Vagina (tissue), 2 donors: ENCODE measurements at regions not wholly inside any gene's neighbourhood (a gene's known extent, or its start where the extent isn't known, plus 50 kb on each side); places are given as distances from the start of the nearest gene placed in this dataset.

Experiments
- DNase-seq, 2 donors: peaks; one replicate each; pipeline ENCODE4 v3.0.0-alpha.2; 2017; ENCODE audit errors: extremely low spot score in 2 of 2
- H3K27ac ChIP-seq: fragments of 200-600 bp; sonication (generic); one replicate; pipeline ENCODE4 v1.5.1; 2019
- H3K27me3 ChIP-seq: fragments of 200-600 bp; sonication (generic); one replicate; pipeline ENCODE4 v1.5.1; 2019
- H3K36me3 ChIP-seq, 2 donors: fragments of 200-600 bp; sonication (generic); one replicate each; pipeline ENCODE4 v1.5.1; 2017 to 2019
- H3K4me1 ChIP-seq: fragments of 200-600 bp; sonication (generic); one replicate; pipeline ENCODE4 v1.5.1; 2019
- H3K4me3 ChIP-seq, 2 donors: fragments of 200-600 bp; sonication (generic); 1 replicate in 1 of 2; 2 replicates in 1 of 2; pipeline ENCODE4 v1.5.1; 2016 to 2019
- H3K9me3 ChIP-seq: fragments of 200-600 bp; sonication (generic); one replicate; pipeline ENCODE4 v1.5.1; 2019
- POLR2A ChIP-seq, 2 donors: fragments of 450-650 bp; IDR thresholded peaks; one replicate each; pipeline ENCODE4 v1.6.1; 2017; ENCODE audit warnings: antibody characterized with exemption in 2 of 2, mild to moderate bottlenecking in 2 of 2, moderate library complexity in 2 of 2
- POLR2AphosphoS5 ChIP-seq, 2 donors: sonication (generic); formaldehyde crosslinking; IDR thresholded peaks; one replicate each; pipeline ENCODE4 v1.9.0; 2017; ENCODE audit warnings: antibody characterized with exemption in 2 of 2, mild to moderate bottlenecking in 2 of 2, low read depth in 1 of 2; ENCODE audit not compliant: insufficient read depth in 1 of 2
- intact Hi-C: fragments of 100-400 bp; cut with DNase I; formaldehyde crosslinking; loops from one replicate; pipeline ENCODE4 v1.15.1; 2023
- TF ChIP-seq, protein P1 (sequence below), 3 experiments: fragments of 450-650 bp in 2 of 3; fragments of 200-600 bp in 1 of 3; sonication (generic) in 1 of 3; IDR thresholded peaks; one replicate each; pipeline ENCODE4 v1.5.1; 2017 to 2019; ENCODE audit warnings: antibody characterized with exemption in 3 of 3, mild to moderate bottlenecking in 2 of 3, moderate library complexity in 2 of 3

DNA sequence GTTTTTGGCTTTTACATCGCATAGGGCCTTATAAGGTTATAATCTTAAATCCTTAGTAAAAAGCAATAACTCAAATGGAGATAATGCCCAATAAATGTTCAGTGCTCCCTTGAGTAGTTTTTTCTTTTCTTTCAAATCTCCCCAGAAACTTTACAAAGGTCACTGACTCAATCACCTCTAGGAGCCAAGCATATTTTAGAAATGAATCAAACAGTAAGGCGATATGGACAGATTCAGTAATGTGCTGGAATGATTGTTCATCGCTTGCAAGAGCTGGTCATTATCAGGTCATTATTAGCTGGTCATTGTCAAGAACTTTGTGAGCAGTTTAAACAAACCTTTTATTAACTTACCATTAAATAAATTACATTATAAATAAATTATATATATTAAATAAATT lies 130.4 kb upstream of the SLIT3 start:
- Histone ChIP-seq H3K27ac (no peak overlapping the region), H3K9me3 (no peaks in the 10 kb centered on the region), H3K27me3 (no peaks in the 10 kb centered on the region), H3K36me3 (no peaks in the 10 kb centered on the region), H3K4me1 (no peaks in the 10 kb centered on the region), H3K4me3 (no peak overlapping the region)
- TF ChIP-seq POLR2A (IDR thresholded peaks at IDR 0.05) (no peak), POLR2AphosphoS5 (IDR thresholded peaks at IDR 0.05; ENCODE audit: insufficient read depth in 1 of 2, low read depth in 1 of 2) (no peak)
- TF ChIP-seq, protein P1, sequence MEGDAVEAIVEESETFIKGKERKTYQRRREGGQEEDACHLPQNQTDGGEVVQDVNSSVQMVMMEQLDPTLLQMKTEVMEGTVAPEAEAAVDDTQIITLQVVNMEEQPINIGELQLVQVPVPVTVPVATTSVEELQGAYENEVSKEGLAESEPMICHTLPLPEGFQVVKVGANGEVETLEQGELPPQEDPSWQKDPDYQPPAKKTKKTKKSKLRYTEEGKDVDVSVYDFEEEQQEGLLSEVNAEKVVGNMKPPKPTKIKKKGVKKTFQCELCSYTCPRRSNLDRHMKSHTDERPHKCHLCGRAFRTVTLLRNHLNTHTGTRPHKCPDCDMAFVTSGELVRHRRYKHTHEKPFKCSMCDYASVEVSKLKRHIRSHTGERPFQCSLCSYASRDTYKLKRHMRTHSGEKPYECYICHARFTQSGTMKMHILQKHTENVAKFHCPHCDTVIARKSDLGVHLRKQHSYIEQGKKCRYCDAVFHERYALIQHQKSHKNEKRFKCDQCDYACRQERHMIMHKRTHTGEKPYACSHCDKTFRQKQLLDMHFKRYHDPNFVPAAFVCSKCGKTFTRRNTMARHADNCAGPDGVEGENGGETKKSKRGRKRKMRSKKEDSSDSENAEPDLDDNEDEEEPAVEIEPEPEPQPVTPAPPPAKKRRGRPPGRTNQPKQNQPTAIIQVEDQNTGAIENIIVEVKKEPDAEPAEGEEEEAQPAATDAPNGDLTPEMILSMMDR (IDR thresholded peaks at IDR 0.05) = no peak
- no peak for DNase-seq
- intact Hi-C loops = loop anchor here (2.0 kb wide), 1 partner anchor 21 kb away; no protein-coding TSS in a partner anchor

DNA sequence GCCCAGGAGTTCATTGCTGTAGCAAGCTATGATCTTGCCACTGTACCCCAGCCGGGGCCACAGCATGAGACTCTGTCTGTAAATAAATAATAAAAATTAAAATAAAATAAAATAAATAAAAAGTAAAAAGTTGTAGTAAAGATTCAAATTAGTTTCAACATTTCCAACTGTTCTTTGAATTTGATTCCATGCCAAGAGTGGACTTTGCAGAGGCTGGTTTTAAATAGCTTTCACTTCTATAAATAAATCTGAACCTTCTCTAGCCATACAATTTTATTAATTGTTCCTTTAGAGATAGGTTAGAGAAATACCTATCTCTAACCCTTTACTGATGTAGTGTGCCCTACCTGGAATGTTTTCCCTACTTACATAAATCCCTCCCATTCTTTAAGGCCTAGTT lies 129.7 kb upstream of the SLIT3 start:
- TF ChIP-seq, protein P1 (IDR thresholded peaks at IDR 0.05) = no peak
- TF ChIP-seq POLR2AphosphoS5 (IDR thresholded peaks at IDR 0.05; ENCODE audit: insufficient read depth in 1 of 2, low read depth in 1 of 2) (no peak), POLR2A (IDR thresholded peaks at IDR 0.05) (no peak)
- H3K9me3 ChIP-seq = no peaks in the 10 kb centered on the region
- no peak for DNase-seq
- H3K36me3 ChIP-seq = no peaks in the 10 kb centered on the region
- no peaks in the 10 kb centered on the region for H3K27me3 ChIP-seq
- no peak overlapping the region for H3K27ac ChIP-seq
- no peak overlapping the region for H3K4me3 ChIP-seq
- H3K4me1 ChIP-seq = no peaks in the 10 kb centered on the region
- intact Hi-C loops = loop anchor here (2.0 kb wide), 1 partner anchor 20 kb away; no protein-coding TSS in a partner anchor

DNA sequence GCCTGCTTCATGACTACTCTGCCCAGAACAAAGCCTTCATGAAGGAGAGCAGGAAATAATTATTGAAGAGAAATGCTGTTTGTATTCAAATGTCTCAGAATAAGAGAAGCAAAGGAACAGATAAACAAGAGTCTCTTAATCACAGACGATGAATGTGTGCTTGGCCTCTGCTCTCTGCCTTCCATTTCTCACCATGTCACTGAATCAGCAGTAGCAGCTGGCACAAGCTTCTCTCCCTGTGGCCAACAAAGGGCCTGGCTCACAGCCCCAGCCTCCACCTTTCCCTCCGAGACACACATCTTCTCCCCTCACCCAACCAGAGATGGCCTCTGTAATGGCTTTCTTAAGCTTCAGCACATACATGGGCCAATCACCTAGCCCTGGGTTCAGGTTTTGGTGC lies 128.1 kb upstream of the SLIT3 start:
- DNase-seq = no peak
- H3K27ac ChIP-seq = no peak overlapping the region
- TF ChIP-seq POLR2AphosphoS5 (IDR thresholded peaks at IDR 0.05; ENCODE audit: insufficient read depth in 1 of 2, low read depth in 1 of 2) = no peak
- TF ChIP-seq POLR2A (IDR thresholded peaks at IDR 0.05) = no peak
- TF ChIP-seq, protein P1 (IDR thresholded peaks at IDR 0.05) = no peak
- no peaks in the 10 kb centered on the region for H3K9me3 ChIP-seq
- intact Hi-C loops = no loop called here
- H3K36me3 ChIP-seq = no peaks in the 10 kb centered on the region
- H3K27me3 ChIP-seq = no peaks in the 10 kb centered on the region
- H3K4me3 ChIP-seq = no peak overlapping the region
- peaks cover 12% of the 10 kb centered on the region for H3K4me1 ChIP-seq

DNA sequence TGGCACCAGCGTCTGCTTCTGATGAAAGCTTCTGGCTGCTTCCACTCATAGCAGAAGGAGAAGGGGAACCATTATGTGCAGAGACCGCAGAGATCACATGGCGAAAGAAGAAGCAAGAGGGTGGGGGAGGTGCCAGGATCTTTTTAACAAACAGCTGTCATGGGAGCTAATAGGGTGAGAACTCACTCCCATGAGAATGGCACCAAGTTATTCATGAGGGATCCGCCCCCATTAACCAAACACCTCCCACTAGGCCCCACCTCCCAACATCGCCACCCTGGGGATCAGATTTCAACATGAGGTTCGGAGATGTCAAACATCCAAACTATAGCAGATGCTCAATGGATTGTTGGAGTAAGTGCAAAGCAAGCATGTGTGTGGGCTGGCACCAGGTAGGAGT lies 125.8 kb upstream of the SLIT3 start:
- H3K27ac ChIP-seq = no peak overlapping the region
- no peaks in the 10 kb centered on the region for H3K9me3 ChIP-seq
- intact Hi-C loops = no loop called here
- H3K4me1 ChIP-seq = peaks cover 12% of the 10 kb centered on the region
- H3K36me3 ChIP-seq = no peaks in the 10 kb centered on the region
- DNase-seq = no peak
- H3K4me3 ChIP-seq = no peak overlapping the region
- no peaks in the 10 kb centered on the region for H3K27me3 ChIP-seq
- TF ChIP-seq POLR2A (IDR thresholded peaks at IDR 0.05) (no peak), POLR2AphosphoS5 (IDR thresholded peaks at IDR 0.05; ENCODE audit: insufficient read depth in 1 of 2, low read depth in 1 of 2) (no peak)

DNA sequence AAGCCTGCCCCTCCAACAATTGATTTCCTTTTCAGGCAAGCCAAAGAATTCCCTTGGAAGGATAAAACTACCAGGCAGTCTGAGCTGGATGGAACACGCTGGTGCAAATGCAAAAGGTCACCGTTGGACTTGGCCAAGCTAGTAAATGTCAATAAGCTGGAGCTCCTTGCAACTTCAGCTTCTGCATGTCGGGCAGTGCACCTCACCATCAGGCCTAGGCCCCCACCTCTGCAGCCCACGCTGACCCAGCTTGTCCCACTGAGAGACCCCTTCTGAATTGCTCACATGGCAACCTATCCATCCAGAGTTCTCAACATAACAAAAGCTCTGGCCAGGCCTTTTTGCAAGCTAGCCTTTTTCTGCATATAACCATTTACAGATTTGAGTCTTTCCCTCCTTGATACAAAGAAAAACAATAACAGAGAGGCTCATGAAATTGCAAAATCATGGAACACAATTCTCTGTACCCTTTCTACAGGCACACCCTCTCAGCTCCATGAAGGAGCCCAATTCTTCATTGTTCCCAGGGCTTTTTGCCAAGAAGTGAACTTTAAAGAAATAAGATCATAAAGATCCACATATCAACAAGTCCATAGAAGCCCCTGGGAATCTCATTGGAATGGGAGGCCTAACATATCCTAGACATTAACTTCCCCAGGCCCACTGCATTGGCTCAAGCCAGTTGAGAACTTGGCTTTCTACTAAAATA lies 123.9 kb upstream of the SLIT3 start:
- H3K4me1 ChIP-seq = peaks cover 12% of the 10 kb centered on the region
- no peak overlapping the region for H3K27ac ChIP-seq
- DNase-seq = no peak
- H3K27me3 ChIP-seq = no peaks in the 10 kb centered on the region
- intact Hi-C loops = no loop called here
- TF ChIP-seq, protein P1 (IDR thresholded peaks at IDR 0.05) = no peak
- TF ChIP-seq POLR2AphosphoS5 (IDR thresholded peaks at IDR 0.05; ENCODE audit: insufficient read depth in 1 of 2, low read depth in 1 of 2) = no peak
- no peak for TF ChIP-seq POLR2A (IDR thresholded peaks at IDR 0.05)
- no peaks in the 10 kb centered on the region for H3K9me3 ChIP-seq
- H3K36me3 ChIP-seq = no peaks in the 10 kb centered on the region
- H3K4me3 ChIP-seq = no peak overlapping the region
